Testis (tissue), 2 donors: ENCODE measurements at regions not wholly inside any gene's neighbourhood (a gene's known extent, or its start where the extent isn't known, plus 50 kb on each side); places are given as distances from the start of the nearest gene placed in this dataset.
"Not testable (repeated sequence)": the region's sequence is repeated elsewhere in the genome, so short reads cannot be mapped to it uniquely, and the experiment has no call there.

Experiments
- DNase-seq: peaks from one replicate; pipeline ENCODE4 v3.0.0-alpha.2; 2019
- H3K27ac ChIP-seq, 2 donors: fragments of 200-600 bp; sonication (generic); one replicate each; pipeline ENCODE4 v1.5.1; 2019
- H3K27me3 ChIP-seq: fragments of 200-600 bp; sonication (generic); one replicate; pipeline ENCODE4 v1.5.1; 2019
- H3K36me3 ChIP-seq: fragments of 200-600 bp; sonication (generic); one replicate; pipeline ENCODE4 v1.5.1; 2017; ENCODE audit warnings: low read depth; ENCODE audit errors: missing control alignments
- H3K4me1 ChIP-seq: fragments of 200-600 bp; sonication (generic); one replicate; pipeline ENCODE4 v1.5.1; 2019
- H3K4me3 ChIP-seq, 2 donors: fragments of 200-600 bp; sonication (generic); one replicate each; pipeline ENCODE4 v1.5.1; 2017 to 2019
- H3K9me3 ChIP-seq: fragments of 200-600 bp; sonication (generic); one replicate; pipeline ENCODE4 v1.5.1; 2017
- CTCF ChIP-seq, 3 experiments: fragments of 450-650 bp in 2 of 3; fragments of 200-600 bp in 1 of 3; sonication (generic) in 1 of 3; IDR thresholded peaks; one replicate each; pipeline ENCODE4 v1.5.1; 2016 to 2019; ENCODE audit warnings: antibody characterized with exemption in 3 of 3, mild to moderate bottlenecking in 2 of 3, moderate library complexity in 1 of 3
- POLR2A ChIP-seq: fragments of 450-650 bp; IDR thresholded peaks from one replicate; pipeline ENCODE4 v1.6.1; 2017; ENCODE audit warnings: antibody characterized with exemption, mild to moderate bottlenecking, moderate library complexity
- WGBS, 2 donors: methylation state at CpG; one replicate each; pipeline ENCODE4 v1.1.5; 2018; 5-methylcytosine and 5-hydroxymethylcytosine counted together
- intact Hi-C: fragments of 100-400 bp; cut with DNase I; formaldehyde crosslinking; loops from one replicate; pipeline ENCODE4 v1.15.1; 2023; ENCODE audit warnings: low total_unique reads

GRCh38 chr1:213790565-213790964, 197.2 kb upstream of the PROX1 start:
- Histone ChIP-seq H3K36me3 (no peaks in the 10 kb centered on the region), H3K4me1 (no peaks in the 10 kb centered on the region), H3K9me3 (no peaks in the 10 kb centered on the region), H3K4me3 (no peak overlapping the region), H3K27ac (no peak overlapping the region), H3K27me3 (no peaks in the 10 kb centered on the region)
- 76 to 92% methylated on average over 3 of the region's 3 CpGs for WGBS, 2 donors
- no peak for TF ChIP-seq CTCF (IDR thresholded peaks at IDR 0.05)
- no peak for TF ChIP-seq POLR2A
- DNase-seq: no peak
- intact Hi-C loops: no loop called here

GRCh38 chr1:213793482-213794067, 194.2 kb upstream of the PROX1 start:
- intact Hi-C loops: no loop called here
- Histone ChIP-seq H3K36me3 (no peaks in the 10 kb centered on the region), H3K4me3 (no peak overlapping the region), H3K27me3 (no peaks in the 10 kb centered on the region), H3K27ac (no peak overlapping the region), H3K4me1 (no peaks in the 10 kb centered on the region), H3K9me3 (no peaks in the 10 kb centered on the region)
- no peak for DNase-seq
- TF ChIP-seq CTCF (IDR thresholded peaks at IDR 0.05) (no peak), POLR2A (no peak)
- 57 to 74% methylated on average over 13 of the region's 13 CpGs for WGBS, 2 donors

GRCh38 chr1:213796525-213796924, 191.2 kb upstream of the PROX1 start:
- H3K27me3 ChIP-seq: no peaks in the 10 kb centered on the region
- no peaks in the 10 kb centered on the region for H3K4me1 ChIP-seq
- no peak for DNase-seq
- WGBS, 2 donors: 72 to 80% methylated on average over 8 of the region's 8 CpGs
- no peak overlapping the region for H3K4me3 ChIP-seq
- intact Hi-C loops: no loop called here
- no peak overlapping the region for H3K27ac ChIP-seq
- H3K36me3 ChIP-seq: no peaks in the 10 kb centered on the region
- H3K9me3 ChIP-seq: no peaks in the 10 kb centered on the region
- TF ChIP-seq CTCF (IDR thresholded peaks at IDR 0.05) (no peak), POLR2A (no peak)

GRCh38 chr1:213808288-213808687, 179.5 kb upstream of the PROX1 start:
- WGBS, 2 donors: 93 to 96% methylated on average over 6 to 7 of the region's 7 CpGs
- intact Hi-C loops, H3K4me1 ChIP-seq, H3K4me3 ChIP-seq, H3K27me3 ChIP-seq, H3K27ac ChIP-seq, H3K9me3 ChIP-seq, DNase-seq, H3K36me3 ChIP-seq: not testable (repeated sequence)

- H3K36me3 ChIP-seq: no peaks in the 10 kb centered on the region
- intact Hi-C loops: no loop called here
- 71 to 96% methylated on average over 1 to 6 of the region's 6 CpGs for WGBS, 2 donors
- no peak overlapping the region for H3K27ac ChIP-seq
- H3K27me3 ChIP-seq: no peaks in the 10 kb centered on the region
- TF ChIP-seq POLR2A (no peak), CTCF (IDR thresholded peaks at IDR 0.05) (no peak)
- H3K4me3 ChIP-seq: no peak overlapping the region
- H3K9me3 ChIP-seq: no peaks in the 10 kb centered on the region
- DNase-seq: no peak
- H3K4me1 ChIP-seq: no peaks in the 10 kb centered on the region
Measured at GRCh38 chr1:213817156-213817555, 170.6 kb upstream of the PROX1 start.
